ENCODE measurements at regions not wholly inside any gene's neighbourhood (a gene's known extent, or its start where the extent isn't known, plus 50 kb on each side); places are given as distances from the start of the nearest gene placed in this dataset.

GRCh38 chr10:130727766-130728490 lies 583.6 kb downstream of the TCERG1L start:
- H3K36me3 Mint-ChIP-seq (ENCODE audit: low read depth) = no peaks in the 10 kb centered on the region
- peaks cover 9% of the 10 kb centered on the region for H3K27me3 Mint-ChIP-seq (ENCODE audit: low read depth)
- no peaks in the 10 kb centered on the region for H3K4me1 Mint-ChIP-seq
- DNase-seq (ENCODE audit: low read depth, low spot score) = no peak
- no peak overlapping the region for H3K27ac Mint-ChIP-seq (ENCODE audit: unreplicated experiment)
- H3K4me3 Mint-ChIP-seq = no peak overlapping the region
- no peaks in the 10 kb centered on the region for H3K9me3 Mint-ChIP-seq
- TF ChIP-seq, protein P1, sequence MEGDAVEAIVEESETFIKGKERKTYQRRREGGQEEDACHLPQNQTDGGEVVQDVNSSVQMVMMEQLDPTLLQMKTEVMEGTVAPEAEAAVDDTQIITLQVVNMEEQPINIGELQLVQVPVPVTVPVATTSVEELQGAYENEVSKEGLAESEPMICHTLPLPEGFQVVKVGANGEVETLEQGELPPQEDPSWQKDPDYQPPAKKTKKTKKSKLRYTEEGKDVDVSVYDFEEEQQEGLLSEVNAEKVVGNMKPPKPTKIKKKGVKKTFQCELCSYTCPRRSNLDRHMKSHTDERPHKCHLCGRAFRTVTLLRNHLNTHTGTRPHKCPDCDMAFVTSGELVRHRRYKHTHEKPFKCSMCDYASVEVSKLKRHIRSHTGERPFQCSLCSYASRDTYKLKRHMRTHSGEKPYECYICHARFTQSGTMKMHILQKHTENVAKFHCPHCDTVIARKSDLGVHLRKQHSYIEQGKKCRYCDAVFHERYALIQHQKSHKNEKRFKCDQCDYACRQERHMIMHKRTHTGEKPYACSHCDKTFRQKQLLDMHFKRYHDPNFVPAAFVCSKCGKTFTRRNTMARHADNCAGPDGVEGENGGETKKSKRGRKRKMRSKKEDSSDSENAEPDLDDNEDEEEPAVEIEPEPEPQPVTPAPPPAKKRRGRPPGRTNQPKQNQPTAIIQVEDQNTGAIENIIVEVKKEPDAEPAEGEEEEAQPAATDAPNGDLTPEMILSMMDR (conservative IDR thresholded peaks at IDR 0.05) = no peak

DNA sequence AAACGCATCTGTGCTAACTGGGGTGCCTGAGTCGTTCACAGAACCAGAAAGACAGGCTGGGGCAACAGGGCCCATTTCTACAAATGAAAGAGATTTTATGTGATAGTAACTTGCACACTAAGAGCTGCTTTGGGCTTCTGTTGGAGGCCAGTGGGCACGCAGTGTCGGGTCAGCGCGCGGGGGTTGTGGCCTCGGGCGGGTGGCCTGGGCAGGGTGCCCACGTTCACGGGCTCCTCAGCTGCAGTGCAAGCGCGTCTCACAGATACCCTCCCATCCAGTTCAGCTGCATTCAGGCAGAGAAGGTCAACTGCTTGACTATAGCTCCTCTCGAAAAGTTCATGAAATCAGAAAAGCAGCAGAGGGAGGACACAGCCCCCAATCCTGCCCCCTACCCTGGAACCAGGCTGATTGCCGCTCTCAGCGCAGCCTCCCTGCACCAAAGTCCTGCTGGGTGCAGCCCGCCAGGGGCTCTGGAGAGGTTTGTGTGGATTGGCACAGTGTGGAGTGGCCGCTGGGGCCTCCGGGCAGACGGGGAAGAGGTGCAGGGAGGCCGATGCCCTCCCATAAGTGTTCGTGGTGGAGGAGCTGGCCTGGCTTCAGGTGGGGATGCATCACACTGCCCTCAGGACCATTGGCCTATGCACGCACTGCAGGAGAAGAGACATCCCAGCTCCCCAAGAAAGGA lies 582.8 kb downstream of the TCERG1L start:
- Mint-ChIP-seq H3K36me3 (ENCODE audit: low read depth) (no peaks in the 10 kb centered on the region), H3K4me3 (no peak overlapping the region), H3K27me3 (ENCODE audit: low read depth) (peaks cover 10% of the 10 kb centered on the region), H3K9me3 (no peaks in the 10 kb centered on the region), H3K4me1 (no peaks in the 10 kb centered on the region), H3K27ac (ENCODE audit: unreplicated experiment) (no peak overlapping the region)
- no peak for DNase-seq (ENCODE audit: low read depth, low spot score)
- TF ChIP-seq, protein P1 (conservative IDR thresholded peaks at IDR 0.05) = no peak

DNA sequence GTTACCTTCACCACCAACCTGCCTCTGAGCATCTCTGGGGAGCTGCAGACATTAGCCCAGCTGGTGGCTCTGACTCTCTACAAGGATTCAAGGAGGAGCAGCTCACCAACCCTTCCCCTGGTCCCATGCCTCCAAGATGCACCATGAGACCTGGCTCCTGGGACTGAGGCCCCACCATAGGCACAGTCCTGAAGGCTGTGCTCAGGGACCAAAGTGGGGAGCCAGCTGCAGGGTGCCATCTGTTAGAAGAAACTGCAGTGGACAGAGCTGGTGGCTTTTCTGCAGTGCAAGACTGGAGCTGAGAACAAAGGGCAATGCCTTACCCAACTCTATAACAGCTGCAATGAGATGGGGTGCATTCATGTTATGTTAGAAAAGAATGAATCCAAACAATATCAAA lies 581.6 kb downstream of the TCERG1L start:
- H3K36me3 Mint-ChIP-seq (ENCODE audit: low read depth) = no peaks in the 10 kb centered on the region
- H3K4me3 Mint-ChIP-seq = no peak overlapping the region
- TF ChIP-seq, protein P1 (conservative IDR thresholded peaks at IDR 0.05) = no peak
- DNase-seq (ENCODE audit: low read depth, low spot score) = no peak
- no peaks in the 10 kb centered on the region for H3K9me3 Mint-ChIP-seq
- peak overlapping the region; percentile 43 for H3K27ac Mint-ChIP-seq (ENCODE audit: unreplicated experiment)
- H3K4me1 Mint-ChIP-seq = no peaks in the 10 kb centered on the region
- H3K27me3 Mint-ChIP-seq (ENCODE audit: low read depth) = peaks cover 20% of the 10 kb centered on the region

DNA sequence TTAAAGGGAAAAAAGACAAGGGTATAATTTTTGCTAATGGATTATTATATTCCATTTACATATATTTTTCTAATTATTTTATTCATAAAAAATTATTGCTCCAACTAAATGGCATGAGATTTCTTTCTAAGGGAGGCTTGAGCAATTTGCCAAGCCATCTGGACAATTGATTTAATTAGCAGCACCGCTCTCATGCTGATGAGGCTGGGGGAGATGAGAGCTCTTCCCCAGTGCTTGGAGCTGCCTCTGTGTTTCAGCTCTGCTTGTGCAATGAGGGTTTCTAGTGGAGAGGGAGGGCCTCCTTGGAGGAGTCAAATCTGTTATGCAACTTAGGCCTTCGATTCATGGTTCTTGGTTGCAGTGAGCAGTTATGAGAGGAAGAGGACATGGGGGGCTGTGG lies 574.3 kb downstream of the TCERG1L start:
- Mint-ChIP-seq H3K27me3 (ENCODE audit: low read depth) (peaks cover 45% of the 10 kb centered on the region), H3K9me3 (no peaks in the 10 kb centered on the region), H3K36me3 (ENCODE audit: low read depth) (no peaks in the 10 kb centered on the region), H3K4me1 (no peaks in the 10 kb centered on the region), H3K27ac (ENCODE audit: unreplicated experiment) (no peak overlapping the region), H3K4me3 (no peak overlapping the region)
- TF ChIP-seq, protein P1 (conservative IDR thresholded peaks at IDR 0.05) = no peak
- DNase-seq (ENCODE audit: low read depth, low spot score) = no peak

DNA sequence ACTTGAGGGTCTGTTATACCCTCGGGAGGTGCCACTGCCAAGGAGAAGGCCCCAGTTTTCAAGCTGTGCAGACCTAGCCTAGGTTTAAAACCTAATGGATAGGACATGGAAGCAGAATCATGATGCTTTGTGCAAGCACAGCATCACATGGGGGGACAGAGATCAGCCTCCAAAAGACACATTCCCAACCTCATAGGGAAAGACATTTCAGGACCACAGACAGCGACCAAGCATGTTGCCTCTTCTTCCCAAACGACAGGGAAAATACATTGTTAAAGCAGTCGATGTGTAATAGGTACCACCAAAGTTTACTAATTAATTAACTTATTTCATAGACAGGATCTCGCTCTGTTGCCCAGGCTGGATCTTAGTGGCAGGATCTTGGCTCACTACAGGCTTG lies 573.9 kb downstream of the TCERG1L start:
- Mint-ChIP-seq H3K9me3 (no peaks in the 10 kb centered on the region), H3K36me3 (ENCODE audit: low read depth) (no peaks in the 10 kb centered on the region), H3K4me3 (no peak overlapping the region), H3K27ac (ENCODE audit: unreplicated experiment) (no peak overlapping the region), H3K4me1 (no peaks in the 10 kb centered on the region), H3K27me3 (ENCODE audit: low read depth) (peaks cover 42% of the 10 kb centered on the region)
- DNase-seq (ENCODE audit: low read depth, low spot score) = peak; percentile 58
- TF ChIP-seq, protein P1 (conservative IDR thresholded peaks at IDR 0.05) = no peak

All from neural crest cell (in vitro differentiated cells).